SHP77 (cell line): ENCODE measurements at regions not wholly inside any gene's neighbourhood (a gene's known extent, or its start where the extent isn't known, plus 50 kb on each side); places are given as distances from the start of the nearest gene placed in this dataset.
A peak's percentile ranks its signal among the peaks of the same experiment; 100 is the strongest.
"Not testable (repeated sequence)": the region's sequence is repeated elsewhere in the genome, so short reads cannot be mapped to it uniquely, and the experiment has no call there.

Experiments
- DNase-seq, 2 experiments: peaks; one replicate each; lab custom pipeline; 2025; lab: John Stamatoyannopoulos, UW

GRCh38 chr14:21910260-21910659 is 236.6 kb upstream of the OR4E1 start:
- no peak for DNase-seq

- DNase-seq, result peak in 1 of 2 experiments; percentile 3
These were observed 229.1 kb upstream of the OR4E1 start for GRCh38 chr14:21902561-21903181.

GRCh38 chr14:21894898-21895194 is 221.2 kb upstream of the OR4E1 start:
- DNase-seq, result not testable (repeated sequence)

GRCh38 chr14:21894003-21894897 is 220.6 kb upstream of the OR4E1 start:
- DNase-seq, result peak; percentile 15

GRCh38 chr14:21891921-21892320 is 218.3 kb upstream of the OR4E1 start:
- no peak for DNase-seq

GRCh38 chr14:21884995-21885394 is 211.4 kb upstream of the OR4E1 start:
- DNase-seq, result no peak

GRCh38 chr14:21882226-21882625 is 208.6 kb upstream of the OR4E1 start:
- DNase-seq, result no peak

- DNase-seq, result no peak
These were observed 207.3 kb upstream of the OR4E1 start for GRCh38 chr14:21880918-21881317.

GRCh38 chr14:21875791-21876190 is 202.2 kb upstream of the OR4E1 start:
- DNase-seq, result no peak

- no peak for DNase-seq
These were observed 201.3 kb upstream of the OR4E1 start for GRCh38 chr14:21874946-21875345.

GRCh38 chr14:21874167-21874566 is 200.5 kb upstream of the OR4E1 start:
- no peak for DNase-seq

GRCh38 chr14:21868442-21869046 is 194.9 kb upstream of the OR4E1 start:
- DNase-seq, result peak; percentile 56 to 58

GRCh38 chr14:21867541-21867940 is 193.9 kb upstream of the OR4E1 start:
- no peak for DNase-seq

- no peak for DNase-seq
These were observed 192.9 kb upstream of the OR4E1 start for GRCh38 chr14:21866479-21866878.

- DNase-seq, result no peak
These were observed 189.7 kb upstream of the OR4E1 start for GRCh38 chr14:21863289-21863688.

GRCh38 chr14:21861153-21861552 is 187.5 kb upstream of the OR4E1 start:
- no peak for DNase-seq

GRCh38 chr14:21860172-21860571 is 186.6 kb upstream of the OR4E1 start:
- peak; percentile 3 to 7 for DNase-seq

GRCh38 chr14:21852775-21853174 is 179.2 kb upstream of the OR4E1 start:
- no peak for DNase-seq

GRCh38 chr14:21852061-21852664 is 178.5 kb upstream of the OR4E1 start:
- peak in 1 of 2 experiments; percentile 30 for DNase-seq

- not testable (repeated sequence) for DNase-seq
These were observed 173.3 kb upstream of the OR4E1 start for GRCh38 chr14:21846902-21847301.

- peak in 1 of 2 experiments; percentile 24 for DNase-seq
These were observed 172.7 kb upstream of the OR4E1 start for GRCh38 chr14:21846227-21846885.

- DNase-seq, result no peak
These were observed 167.1 kb upstream of the OR4E1 start for GRCh38 chr14:21840765-21841164.
